ENCODE measurements at regions not wholly inside any gene's neighbourhood (a gene's known extent, or its start where the extent isn't known, plus 50 kb on each side); places are given as distances from the start of the nearest gene placed in this dataset.

GRCh38 chrX:39642071-39642470 lies 455.7 kb downstream of the BCOR start:
- Histone ChIP-seq H3K9me3 (ENCODE audit: low read length) (no peaks in the 10 kb centered on the region), H3K4me3 (ENCODE audit: low read length) (no peak overlapping the region), H3K36me3 (ENCODE audit: insufficient read depth, low read length) (no peaks in the 10 kb centered on the region), H3K79me2 (replicated peaks; ENCODE audit: insufficient read depth, low read length) (no peaks in the 10 kb centered on the region), H3K27ac (ENCODE audit: low read length) (no peak overlapping the region), H3K27me3 (ENCODE audit: insufficient read depth, low read depth, low read length) (no peaks in the 10 kb centered on the region), H3K4me2 (ENCODE audit: low read length) (no peak overlapping the region), H3F3A (ENCODE audit: insufficient read depth, low read length, poor library complexity, severe bottlenecking) (no peaks in the 10 kb centered on the region), H3K9me2 (ENCODE audit: insufficient read depth, low read length) (no peaks in the 10 kb centered on the region), H4K20me1 (ENCODE audit: insufficient read depth) (no peaks in the 10 kb centered on the region), H2AFZ (ENCODE audit: low read depth, low read length) (no peak overlapping the region), H3K9ac (ENCODE audit: low read length) (no peak overlapping the region)
- no peak for TF ChIP-seq EZH2 (IDR thresholded peaks at IDR 0.05; ENCODE audit: borderline replicate concordance, insufficient read depth, low read length, poor library complexity, severe bottlenecking)
- no peak for TF ChIP-seq CTCF (IDR thresholded peaks at IDR 0.05; ENCODE audit: poor library complexity, severe bottlenecking)
- no peak for TF ChIP-seq EP300 (conservative IDR thresholded peaks at IDR 0.05; ENCODE audit: poor library complexity, severe bottlenecking)
- TF ChIP-seq REST (IDR thresholded peaks at IDR 0.05; ENCODE audit: borderline replicate concordance), result no peak
- no peak for TF ChIP-seq MXI1 (conservative IDR thresholded peaks at IDR 0.05; ENCODE audit: poor library complexity, severe bottlenecking)
- no peak for TF ChIP-seq POLR2AphosphoS5 (IDR thresholded peaks at IDR 0.05)
- no peak for TF ChIP-seq TAF1 (IDR thresholded peaks at IDR 0.05; ENCODE audit: low read depth)
- TF ChIP-seq SMC3 (conservative IDR thresholded peaks at IDR 0.05; ENCODE audit: poor library complexity), result no peak
- no peak for TF ChIP-seq RAD21 (conservative IDR thresholded peaks at IDR 0.05)

GRCh38 chrX:39643550-39643949 lies 454.2 kb downstream of the BCOR start:
- H3K36me3 ChIP-seq (ENCODE audit: insufficient read depth, low read length), result no peaks in the 10 kb centered on the region
- H4K20me1 ChIP-seq (ENCODE audit: insufficient read depth), result no peaks in the 10 kb centered on the region
- H3K4me3 ChIP-seq (ENCODE audit: low read length), result no peak overlapping the region
- no peaks in the 10 kb centered on the region for H3K9me2 ChIP-seq (ENCODE audit: insufficient read depth, low read length)
- no peak overlapping the region for H3K9ac ChIP-seq (ENCODE audit: low read length)
- no peaks in the 10 kb centered on the region for H3K9me3 ChIP-seq (ENCODE audit: low read length)
- H3K4me2 ChIP-seq (ENCODE audit: low read length), result no peak overlapping the region
- H3K79me2 ChIP-seq (replicated peaks; ENCODE audit: insufficient read depth, low read length), result no peaks in the 10 kb centered on the region
- TF ChIP-seq SMC3 (conservative IDR thresholded peaks at IDR 0.05; ENCODE audit: poor library complexity), result no peak
- TF ChIP-seq EP300 (conservative IDR thresholded peaks at IDR 0.05; ENCODE audit: poor library complexity, severe bottlenecking), result no peak
- no peak for TF ChIP-seq REST (IDR thresholded peaks at IDR 0.05; ENCODE audit: borderline replicate concordance)
- TF ChIP-seq TAF1 (IDR thresholded peaks at IDR 0.05; ENCODE audit: low read depth), result no peak
- no peak for TF ChIP-seq RAD21 (conservative IDR thresholded peaks at IDR 0.05)
- TF ChIP-seq EZH2 (IDR thresholded peaks at IDR 0.05; ENCODE audit: borderline replicate concordance, insufficient read depth, low read length, poor library complexity, severe bottlenecking), result no peak
- TF ChIP-seq POLR2AphosphoS5 (IDR thresholded peaks at IDR 0.05), result no peak
- no peak for TF ChIP-seq CTCF (IDR thresholded peaks at IDR 0.05; ENCODE audit: poor library complexity, severe bottlenecking)
- TF ChIP-seq MXI1 (conservative IDR thresholded peaks at IDR 0.05; ENCODE audit: poor library complexity, severe bottlenecking), result no peak
- H3K27me3 ChIP-seq (ENCODE audit: insufficient read depth, low read depth, low read length), result no peaks in the 10 kb centered on the region
- no peak overlapping the region for H3K27ac ChIP-seq (ENCODE audit: low read length)
- no peaks in the 10 kb centered on the region for H3F3A ChIP-seq (ENCODE audit: insufficient read depth, low read length, poor library complexity, severe bottlenecking)
- no peak overlapping the region for H2AFZ ChIP-seq (ENCODE audit: low read depth, low read length)
